Skeletal muscle satellite cell (primary cell): ENCODE measurements at regions not wholly inside any gene's neighbourhood (a gene's known extent, or its start where the extent isn't known, plus 50 kb on each side); places are given as distances from the start of the nearest gene placed in this dataset.

Experiments used
- H3K27me3 ChIP-seq: 2 replicates; pipeline ENCODE4 v1.7.0; 2013; ENCODE audit warnings: low read length; ENCODE audit not compliant: control insufficient read depth, insufficient read depth
- H3K36me3 ChIP-seq: 2 replicates; pipeline ENCODE4 v1.7.0; 2013; ENCODE audit warnings: mild to moderate bottlenecking, control low read depth, low read length; ENCODE audit not compliant: insufficient read depth
- H3K4me1 ChIP-seq: 2 replicates; pipeline ENCODE4 v1.7.0; 2013; ENCODE audit warnings: low read length; ENCODE audit not compliant: control insufficient read depth, insufficient read depth
- H3K4me2 ChIP-seq: 2 replicates; pipeline ENCODE4 v1.7.0; 2013; ENCODE audit warnings: mild to moderate bottlenecking, low read length
- H3K4me3 ChIP-seq: 2 replicates; pipeline ENCODE4 v1.7.0; 2013; ENCODE audit warnings: low read length
- H3K9ac ChIP-seq: 2 replicates; pipeline ENCODE4 v1.7.0; 2013; ENCODE audit warnings: mild to moderate bottlenecking, low read depth, low read length, moderate library complexity
- H3K9me3 ChIP-seq: replicated peaks from 2 replicates; pipeline ENCODE4 v1.7.0; 2013; ENCODE audit warnings: mild to moderate bottlenecking, control low read depth, low read length

DNA sequence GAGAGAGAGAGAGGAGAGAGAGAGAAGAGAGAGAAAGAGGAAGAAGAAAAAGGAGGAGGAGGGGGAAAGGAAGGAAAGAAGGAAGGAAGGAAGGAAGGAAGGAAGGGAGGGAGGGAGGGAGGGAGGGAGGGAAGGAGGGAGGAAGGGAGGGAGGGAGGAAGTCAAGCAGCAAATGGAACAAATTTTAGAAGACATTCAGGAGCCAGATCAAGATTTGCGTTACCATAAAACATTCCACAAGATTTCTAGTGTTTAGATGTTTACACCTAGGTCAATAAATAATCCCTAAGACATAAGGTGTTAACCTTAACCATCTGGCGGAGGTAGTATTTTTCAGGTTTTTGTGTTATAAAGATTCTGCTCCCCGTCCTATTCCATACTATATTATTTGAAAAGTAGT lies 1320.1 kb upstream of the PRMT6 start:
- H3K27me3 ChIP-seq, result no peaks in the 10 kb centered on the region
- no peak overlapping the region for H3K9ac ChIP-seq
- H3K4me1 ChIP-seq, result no peaks in the 10 kb centered on the region
- H3K9me3 ChIP-seq, result no peaks in the 10 kb centered on the region
- H3K36me3 ChIP-seq, result no peaks in the 10 kb centered on the region
- no peak overlapping the region for H3K4me2 ChIP-seq
- no peak overlapping the region for H3K4me3 ChIP-seq

DNA sequence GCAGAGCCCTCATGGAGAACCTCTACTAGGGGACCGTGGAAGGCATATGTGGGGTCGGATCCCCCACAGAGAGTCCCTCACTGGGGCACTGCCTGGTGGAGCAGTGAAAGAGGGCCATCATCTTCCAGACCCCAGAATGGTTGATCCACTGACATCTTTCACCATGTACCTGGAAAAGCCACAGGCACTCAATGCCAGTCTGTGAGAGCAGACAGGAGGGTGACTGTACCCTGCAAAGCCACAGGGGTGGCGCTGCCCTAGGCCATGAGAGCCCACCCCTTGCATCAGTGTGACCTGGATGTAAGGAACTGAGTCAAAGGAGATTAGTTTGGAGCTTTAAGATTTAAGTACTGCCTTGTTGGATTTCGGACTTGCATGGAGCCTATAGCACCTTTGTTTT lies 1276.7 kb upstream of the PRMT6 start:
- H3K4me2 ChIP-seq, result no peak overlapping the region
- no peaks in the 10 kb centered on the region for H3K4me1 ChIP-seq
- no peaks in the 10 kb centered on the region for H3K9me3 ChIP-seq

GRCh38 chr1:105785021-105785420 lies 1271.5 kb upstream of the PRMT6 start:
- Histone ChIP-seq H3K4me1 (no peaks in the 10 kb centered on the region), H3K4me3 (no peak overlapping the region), H3K36me3 (no peaks in the 10 kb centered on the region), H3K9me3 (no peaks in the 10 kb centered on the region), H3K4me2 (no peak overlapping the region), H3K9ac (no peak overlapping the region), H3K27me3 (no peaks in the 10 kb centered on the region)

More for the DNA sequence above, 1276.7 kb upstream of the PRMT6 start:
- no peaks in the 10 kb centered on the region for H3K36me3 ChIP-seq
- no peak overlapping the region for H3K9ac ChIP-seq
- no peaks in the 10 kb centered on the region for H3K27me3 ChIP-seq
- H3K4me3 ChIP-seq, result no peak overlapping the region

DNA sequence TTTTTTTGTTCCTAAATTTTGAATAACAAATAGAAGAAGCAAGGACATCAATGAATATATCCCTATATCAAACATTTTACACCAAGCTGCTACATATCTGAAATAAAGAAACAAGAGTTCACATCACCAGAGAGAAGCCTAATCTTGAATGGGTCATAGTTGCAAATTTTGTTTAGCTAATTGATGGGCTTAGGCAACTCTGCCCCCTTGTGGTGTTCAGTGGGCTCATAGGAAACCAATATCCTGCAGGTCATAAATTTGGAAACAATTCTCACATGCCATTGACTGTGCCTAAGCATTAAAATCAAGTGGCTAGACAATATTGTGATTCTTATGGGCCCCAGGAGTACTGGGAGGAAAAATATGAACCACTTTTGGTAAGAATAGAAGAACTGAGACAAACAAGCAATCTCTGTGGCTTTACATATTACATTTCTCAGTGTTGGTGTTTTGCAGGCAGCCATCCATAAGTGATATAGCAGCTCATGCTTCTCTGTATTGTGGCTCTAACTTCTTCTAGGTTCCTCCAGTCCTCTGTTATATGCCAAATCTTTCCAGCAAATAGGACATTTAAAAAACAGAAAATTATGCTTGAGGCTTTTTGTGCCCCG lies 1262.8 kb upstream of the PRMT6 start:
- Histone ChIP-seq H3K4me2 (no peak overlapping the region), H3K4me3 (no peak overlapping the region), H3K9ac (no peak overlapping the region), H3K27me3 (no peaks in the 10 kb centered on the region), H3K36me3 (no peaks in the 10 kb centered on the region), H3K4me1 (no peaks in the 10 kb centered on the region), H3K9me3 (no peaks in the 10 kb centered on the region)

GRCh38 chr1:105795741-105796140 lies 1260.7 kb upstream of the PRMT6 start:
- H3K36me3 ChIP-seq, result no peaks in the 10 kb centered on the region
- H3K4me1 ChIP-seq, result no peaks in the 10 kb centered on the region
- H3K9me3 ChIP-seq, result no peaks in the 10 kb centered on the region
- H3K4me3 ChIP-seq, result no peak overlapping the region
- no peak overlapping the region for H3K9ac ChIP-seq
- H3K4me2 ChIP-seq, result no peak overlapping the region
- H3K27me3 ChIP-seq, result no peaks in the 10 kb centered on the region

DNA sequence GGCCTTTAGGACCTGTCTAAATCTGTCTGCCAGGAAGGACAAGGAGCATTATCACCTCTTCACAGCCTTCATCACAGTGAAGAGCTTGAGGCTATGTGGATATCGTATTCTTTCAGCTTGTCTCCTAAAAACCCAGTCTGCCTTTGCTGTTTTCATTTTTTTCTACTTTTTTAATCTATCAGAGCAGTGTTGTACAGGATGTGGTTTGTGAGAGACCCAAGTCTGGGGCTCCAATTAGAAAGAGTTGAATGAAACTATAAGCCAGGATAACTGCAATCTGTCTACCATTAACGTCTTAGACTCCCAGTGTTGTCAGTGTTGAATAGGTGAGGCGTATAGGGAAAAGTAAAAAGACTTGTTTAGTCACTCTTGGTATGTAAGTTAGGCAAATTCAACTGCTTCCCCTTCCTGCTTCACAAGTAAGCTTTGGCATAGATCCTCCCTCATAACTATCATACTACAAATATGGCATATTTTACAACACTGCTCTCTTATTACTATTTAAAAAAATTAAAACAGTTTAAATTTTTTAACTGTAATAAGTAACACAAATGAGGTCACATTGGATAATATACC lies 1225.8 kb upstream of the PRMT6 start:
- Histone ChIP-seq H3K4me3 (no peak overlapping the region), H3K4me2 (no peak overlapping the region), H3K27me3 (no peaks in the 10 kb centered on the region), H3K9ac (no peak overlapping the region), H3K9me3 (peaks cover 8% of the 10 kb centered on the region), H3K36me3 (no peaks in the 10 kb centered on the region), H3K4me1 (no peaks in the 10 kb centered on the region)

GRCh38 chr1:105838071-105838470 lies 1218.4 kb upstream of the PRMT6 start:
- H3K4me3 ChIP-seq, result no peak overlapping the region
- H3K9me3 ChIP-seq, result peaks cover 2% of the 10 kb centered on the region
- H3K9ac ChIP-seq, result no peak overlapping the region
- no peaks in the 10 kb centered on the region for H3K27me3 ChIP-seq
- no peak overlapping the region for H3K4me2 ChIP-seq
- no peaks in the 10 kb centered on the region for H3K4me1 ChIP-seq
- no peaks in the 10 kb centered on the region for H3K36me3 ChIP-seq

DNA sequence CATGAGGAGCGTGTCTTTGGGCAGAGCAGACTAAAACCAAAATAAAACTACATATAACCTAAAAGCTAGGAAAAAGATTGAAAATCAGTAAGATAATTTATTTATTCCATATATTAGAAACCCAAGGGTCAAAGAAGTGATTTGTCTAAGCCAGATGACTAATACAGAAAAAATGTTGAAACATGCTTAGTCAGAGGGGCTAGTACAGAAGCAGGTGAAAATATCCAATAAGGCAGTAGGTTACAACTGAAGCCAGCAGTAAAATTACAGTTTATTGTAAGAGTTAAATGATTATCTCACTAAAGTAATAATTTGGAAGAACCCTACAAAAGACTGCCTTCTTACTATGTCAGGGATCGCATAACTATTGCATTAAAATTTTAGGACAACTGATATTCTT lies 1190.9 kb upstream of the PRMT6 start:
- no peak overlapping the region for H3K4me2 ChIP-seq
- H3K36me3 ChIP-seq, result no peaks in the 10 kb centered on the region
- H3K27me3 ChIP-seq, result no peaks in the 10 kb centered on the region

GRCh38 chr1:105872817-105873216 lies 1183.7 kb upstream of the PRMT6 start:
- H3K9me3 ChIP-seq, result peaks cover 4% of the 10 kb centered on the region
- H3K4me1 ChIP-seq, result no peaks in the 10 kb centered on the region
- no peaks in the 10 kb centered on the region for H3K36me3 ChIP-seq
- no peak overlapping the region for H3K4me3 ChIP-seq
- H3K9ac ChIP-seq, result no peak overlapping the region
- H3K27me3 ChIP-seq, result no peaks in the 10 kb centered on the region
- H3K4me2 ChIP-seq, result no peak overlapping the region

More for the DNA sequence above, 1190.9 kb upstream of the PRMT6 start:
- Histone ChIP-seq H3K4me1 (no peaks in the 10 kb centered on the region), H3K9ac (no peak overlapping the region), H3K4me3 (no peak overlapping the region), H3K9me3 (peaks cover under 1% of the 10 kb centered on the region)

GRCh38 chr1:105874621-105875020 lies 1181.9 kb upstream of the PRMT6 start:
- no peaks in the 10 kb centered on the region for H3K4me1 ChIP-seq
- H3K4me2 ChIP-seq, result no peak overlapping the region
- no peak overlapping the region for H3K4me3 ChIP-seq
- no peak overlapping the region for H3K9ac ChIP-seq
- H3K27me3 ChIP-seq, result no peaks in the 10 kb centered on the region
- no peaks in the 10 kb centered on the region for H3K36me3 ChIP-seq
- peaks cover 4% of the 10 kb centered on the region for H3K9me3 ChIP-seq

DNA sequence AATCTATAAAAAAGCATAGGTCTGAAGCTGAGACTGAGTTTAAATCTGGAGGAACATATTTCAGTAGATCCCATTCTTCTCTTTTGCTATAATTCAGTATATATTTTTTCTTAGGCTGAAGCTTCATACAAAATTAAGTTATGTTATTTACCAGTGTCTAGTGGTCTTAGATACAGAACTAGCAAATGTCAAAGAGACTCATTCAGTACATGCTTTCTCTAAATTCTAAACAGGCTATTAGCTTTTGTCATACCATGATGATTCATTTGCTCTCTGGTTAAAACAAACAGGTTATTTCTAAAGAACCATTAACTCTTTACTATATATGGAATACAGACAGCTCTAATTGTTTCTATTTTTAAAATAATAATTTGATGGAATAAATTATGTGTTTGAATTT lies 1170.2 kb upstream of the PRMT6 start:
- H3K9ac ChIP-seq, result no peak overlapping the region
- no peaks in the 10 kb centered on the region for H3K36me3 ChIP-seq
- no peak overlapping the region for H3K4me3 ChIP-seq
- no peaks in the 10 kb centered on the region for H3K4me1 ChIP-seq
- no peaks in the 10 kb centered on the region for H3K9me3 ChIP-seq
- H3K4me2 ChIP-seq, result no peak overlapping the region
- no peaks in the 10 kb centered on the region for H3K27me3 ChIP-seq

- Histone ChIP-seq H3K9me3 (no peaks in the 10 kb centered on the region), H3K9ac (no peak overlapping the region), H3K4me2 (no peak overlapping the region)
Measured at GRCh38 chr1:105891308-105891707, 1165.2 kb upstream of the PRMT6 start.

More at GRCh38 chr1:105891308-105891707, 1165.2 kb upstream of the PRMT6 start:
- H3K4me1 ChIP-seq, result no peaks in the 10 kb centered on the region
- H3K27me3 ChIP-seq, result no peaks in the 10 kb centered on the region
- H3K4me3 ChIP-seq, result no peak overlapping the region
- no peaks in the 10 kb centered on the region for H3K36me3 ChIP-seq
